Ovary (tissue), 3 donors: ENCODE measurements at regions not wholly inside any gene's neighbourhood (a gene's known extent, or its start where the extent isn't known, plus 50 kb on each side); places are given as distances from the start of the nearest gene placed in this dataset.

Experiments used
- CTCF ChIP-seq, 3 donors: fragments of 450-650 bp in 2 of 3; fragments of 200-600 bp in 1 of 3; IDR thresholded peaks; one replicate each; pipeline versions ENCODE4 v1.5.1 to v1.8.0; 2016 to 2022; ENCODE audit warnings: antibody characterized with exemption in 3 of 3, mild to moderate bottlenecking in 1 of 3
- EP300 ChIP-seq: sonication (generic); formaldehyde crosslinking; IDR thresholded peaks from one replicate; pipeline ENCODE4 v1.6.1; 2017; ENCODE audit warnings: antibody characterized with exemption
- POLR2A ChIP-seq: fragments of 450-650 bp; IDR thresholded peaks from one replicate; pipeline ENCODE4 v1.6.1; 2017; ENCODE audit warnings: antibody characterized with exemption, mild to moderate bottlenecking, moderate library complexity
- donor health status: DM: no; HTN: no; CAD: no.

- TF ChIP-seq CTCF (IDR thresholded peaks at IDR 0.05) (no peak), POLR2A (no peak), EP300 (no peak)
Observed at GRCh38 chr2:234816056-234816455, 135.8 kb upstream of the SH3BP4 start.
